CD4-positive, alpha-beta memory T cell (primary cell): ENCODE measurements at regions not wholly inside any gene's neighbourhood (a gene's known extent, or its start where the extent isn't known, plus 50 kb on each side); places are given as distances from the start of the nearest gene placed in this dataset.

Experiments
- CTCF ChIA-PET: fragments of 350-600 bp; sonication (Branson Sonifier 250); formaldehyde crosslinking; loops from one replicate; lab custom pipeline; 2021; ENCODE audit warnings: inconsistent platforms; ENCODE audit not compliant: partially characterized antibody; lab: Charles Lee
- POLR2A ChIA-PET: fragments of 350-600 bp; sonication (Branson Sonifier 250); formaldehyde crosslinking; loops from one replicate; lab custom pipeline; 2021; ENCODE audit not compliant: partially characterized antibody; lab: Charles Lee
- DNase-seq, 5 donors: peaks; one replicate each; pipeline versions ENCODE4 v3.0.0 to v3.0.0-alpha.2; 2020 to 2022; ENCODE audit warnings: mixed read lengths in 1 of 5
- H3K27ac ChIP-seq: one replicate; pipeline ENCODE4 v1.7.0; 2013; ENCODE audit warnings: low read depth, low read length
- H3K27me3 ChIP-seq: 2 replicates; pipeline ENCODE4 v1.7.0; 2013; ENCODE audit warnings: mild to moderate bottlenecking, low read length, moderate library complexity; ENCODE audit not compliant: insufficient read depth
- H3K36me3 ChIP-seq: 2 replicates; pipeline ENCODE4 v1.7.0; 2013; ENCODE audit warnings: mild to moderate bottlenecking, low read length, moderate library complexity; ENCODE audit not compliant: insufficient read depth
- H3K4me1 ChIP-seq: 2 replicates; pipeline ENCODE4 v1.7.0; 2013; ENCODE audit warnings: mild to moderate bottlenecking, low read length, moderate library complexity; ENCODE audit not compliant: insufficient read depth
- H3K4me3 ChIP-seq, 2 donors: one replicate each; pipeline ENCODE4 v1.7.0; 2013; ENCODE audit warnings: low read length in 2 of 2, mild to moderate bottlenecking in 1 of 2
- H3K9me3 ChIP-seq, 2 donors: one replicate each; pipeline ENCODE4 v1.7.0; 2013; ENCODE audit warnings: low read length in 2 of 2, control low read depth in 1 of 2; ENCODE audit not compliant: control insufficient read depth in 1 of 2
- H3K27ac Mint-ChIP-seq, 7 donors: one replicate each; pipeline ENCODE4 v1.8.0; 2020 to 2021; ENCODE audit warnings: mixed read lengths in 7 of 7, mild to moderate bottlenecking in 6 of 7, inconsistent platforms in 3 of 7, moderate library complexity in 3 of 7
- H3K27me3 Mint-ChIP-seq, 2 donors: one replicate each; pipeline ENCODE4 v1.8.0; 2020 to 2021; ENCODE audit warnings: mixed read lengths in 2 of 2
- H3K36me3 Mint-ChIP-seq, 2 donors: one replicate each; pipeline ENCODE4 v1.8.0; 2020 to 2021; ENCODE audit warnings: mixed read lengths in 2 of 2, inconsistent platforms in 1 of 2, mild to moderate bottlenecking in 1 of 2
- H3K4me1 Mint-ChIP-seq, 4 donors: one replicate each; pipeline ENCODE4 v1.8.0; 2020 to 2021; ENCODE audit warnings: mixed read lengths in 4 of 4, mild to moderate bottlenecking in 1 of 4
- H3K4me3 Mint-ChIP-seq, 8 donors: one replicate each; pipeline ENCODE4 v1.8.0; 2020 to 2021; ENCODE audit warnings: mixed read lengths in 8 of 8, mild to moderate bottlenecking in 7 of 8, moderate library complexity in 6 of 8, inconsistent platforms in 3 of 8
- H3K9me3 Mint-ChIP-seq, 8 donors: one replicate each; pipeline ENCODE4 v1.8.0; 2020 to 2021; ENCODE audit warnings: mixed read lengths in 8 of 8, mild to moderate bottlenecking in 5 of 8, inconsistent platforms in 3 of 8, moderate library complexity in 1 of 8
- intact Hi-C: fragments of 100-400 bp; cut with micrococcal nuclease; formaldehyde crosslinking; loops from one replicate; pipeline ENCODE4 v1.15.1; 2023

GRCh38 chr4:166259081-166259480 is 386.0 kb downstream of the TLL1 start:
- H3K4me1 Mint-ChIP-seq: no peaks in the 10 kb centered on the region
- POLR2A ChIA-PET: no interaction called here
- no peaks in the 10 kb centered on the region for H3K4me1 ChIP-seq
- H3K27me3 ChIP-seq: no peaks in the 10 kb centered on the region
- no peak overlapping the region for H3K4me3 ChIP-seq
- no peaks in the 10 kb centered on the region for H3K36me3 ChIP-seq
- no peak for DNase-seq
- no peaks in the 10 kb centered on the region for H3K9me3 ChIP-seq
- CTCF ChIA-PET: no interaction called here
- no peak overlapping the region for H3K4me3 Mint-ChIP-seq
- no peak overlapping the region for H3K27ac ChIP-seq
- H3K27me3 Mint-ChIP-seq: no peaks in the 10 kb centered on the region
- H3K27ac Mint-ChIP-seq: no peak overlapping the region
- H3K36me3 Mint-ChIP-seq: no peaks in the 10 kb centered on the region
- intact Hi-C loops: no loop called here
- H3K9me3 Mint-ChIP-seq: peaks cover 0 to 4% (median 0%) of the 10 kb centered on the region in 8 donors

- Histone ChIP-seq H3K4me1 (no peaks in the 10 kb centered on the region), H3K27me3 (no peaks in the 10 kb centered on the region), H3K4me3 (no peak overlapping the region), H3K36me3 (no peaks in the 10 kb centered on the region), H3K27ac (no peak overlapping the region), H3K9me3 (no peaks in the 10 kb centered on the region)
- intact Hi-C loops: no loop called here
- CTCF ChIA-PET: no interaction called here
- no peak overlapping the region for H3K4me3 Mint-ChIP-seq
- H3K27me3 Mint-ChIP-seq: no peaks in the 10 kb centered on the region
- H3K4me1 Mint-ChIP-seq: no peaks in the 10 kb centered on the region
- peaks cover 0 to 14% (median 5%) of the 10 kb centered on the region in 8 donors for H3K9me3 Mint-ChIP-seq
- H3K36me3 Mint-ChIP-seq: no peaks in the 10 kb centered on the region
- no peak for DNase-seq
- H3K27ac Mint-ChIP-seq: no peak overlapping the region
- POLR2A ChIA-PET: no interaction called here
Measured at GRCh38 chr4:166274136-166274761, 401.2 kb downstream of the TLL1 start.

GRCh38 chr4:166274775-166275174 is 401.7 kb downstream of the TLL1 start:
- no peaks in the 10 kb centered on the region for H3K36me3 Mint-ChIP-seq

GRCh38 chr4:166277401-166277800 is 404.4 kb downstream of the TLL1 start:
- Mint-ChIP-seq H3K36me3 (no peaks in the 10 kb centered on the region), H3K4me3 (no peak overlapping the region), H3K4me1 (no peaks in the 10 kb centered on the region), H3K9me3 (peaks cover 0 to 8% (median 5%) of the 10 kb centered on the region in 8 donors), H3K27ac (no peak overlapping the region), H3K27me3 (no peaks in the 10 kb centered on the region)
- DNase-seq: no peak
- H3K27ac ChIP-seq: no peak overlapping the region
- ChIA-PET CTCF (interaction anchor here (0.7 kb wide), 1 partner anchor 742 kb away, joined by 3 read pairs; no protein-coding TSS in a partner anchor), POLR2A (no interaction called here)
- no peaks in the 10 kb centered on the region for H3K4me1 ChIP-seq
- no peaks in the 10 kb centered on the region for H3K9me3 ChIP-seq
- intact Hi-C loops: no loop called here
- no peaks in the 10 kb centered on the region for H3K27me3 ChIP-seq
- H3K36me3 ChIP-seq: no peaks in the 10 kb centered on the region
- H3K4me3 ChIP-seq: no peak overlapping the region

More at GRCh38 chr4:166274775-166275174, 401.7 kb downstream of the TLL1 start:
- Mint-ChIP-seq H3K4me1 (no peaks in the 10 kb centered on the region), H3K9me3 (peaks cover 0 to 11% (median 5%) of the 10 kb centered on the region in 8 donors), H3K27ac (no peak overlapping the region), H3K27me3 (no peaks in the 10 kb centered on the region), H3K4me3 (no peak overlapping the region)
- intact Hi-C loops: no loop called here
- DNase-seq: no peak
- Histone ChIP-seq H3K36me3 (no peaks in the 10 kb centered on the region), H3K9me3 (no peaks in the 10 kb centered on the region), H3K4me3 (no peak overlapping the region), H3K27ac (no peak overlapping the region), H3K4me1 (no peaks in the 10 kb centered on the region), H3K27me3 (no peaks in the 10 kb centered on the region)
- POLR2A ChIA-PET: no interaction called here
- CTCF ChIA-PET: no interaction called here

GRCh38 chr4:166277853-166278252 is 404.8 kb downstream of the TLL1 start:
- intact Hi-C loops: no loop called here
- Histone ChIP-seq H3K27ac (no peak overlapping the region), H3K9me3 (no peaks in the 10 kb centered on the region), H3K4me3 (no peak overlapping the region), H3K27me3 (no peaks in the 10 kb centered on the region), H3K4me1 (no peaks in the 10 kb centered on the region), H3K36me3 (no peaks in the 10 kb centered on the region)
- Mint-ChIP-seq H3K27me3 (no peaks in the 10 kb centered on the region), H3K27ac (no peak overlapping the region), H3K9me3 (peaks cover 0 to 8% (median 5%) of the 10 kb centered on the region in 8 donors), H3K4me1 (no peaks in the 10 kb centered on the region), H3K36me3 (no peaks in the 10 kb centered on the region), H3K4me3 (no peak overlapping the region)
- no peak for DNase-seq
- ChIA-PET CTCF (interaction anchor here (0.7 kb wide), 1 partner anchor 741 kb away, joined by 3 read pairs; no protein-coding TSS in a partner anchor), POLR2A (no interaction called here)

GRCh38 chr4:166279261-166279660 is 406.2 kb downstream of the TLL1 start:
- H3K4me1 Mint-ChIP-seq: no peaks in the 10 kb centered on the region
- H3K36me3 Mint-ChIP-seq: no peaks in the 10 kb centered on the region
- CTCF ChIA-PET: no interaction called here
- intact Hi-C loops: no loop called here
- no peak overlapping the region for H3K4me3 Mint-ChIP-seq
- no peaks in the 10 kb centered on the region for H3K9me3 ChIP-seq
- DNase-seq: no peak
- no peaks in the 10 kb centered on the region for H3K27me3 Mint-ChIP-seq
- no peaks in the 10 kb centered on the region for H3K27me3 ChIP-seq
- no peak overlapping the region for H3K27ac ChIP-seq
- peaks cover 0 to 8% (median 3%) of the 10 kb centered on the region in 8 donors for H3K9me3 Mint-ChIP-seq
- no peaks in the 10 kb centered on the region for H3K4me1 ChIP-seq
- no peaks in the 10 kb centered on the region for H3K36me3 ChIP-seq
- POLR2A ChIA-PET: no interaction called here
- no peak overlapping the region for H3K27ac Mint-ChIP-seq
- no peak overlapping the region for H3K4me3 ChIP-seq

- CTCF ChIA-PET: no interaction called here
- H3K36me3 Mint-ChIP-seq: no peaks in the 10 kb centered on the region
- no peak overlapping the region for H3K27ac Mint-ChIP-seq
- no peaks in the 10 kb centered on the region for H3K27me3 Mint-ChIP-seq
- no peak for DNase-seq
- Histone ChIP-seq H3K27ac (no peak overlapping the region), H3K4me3 (no peak overlapping the region), H3K9me3 (no peaks in the 10 kb centered on the region), H3K27me3 (no peaks in the 10 kb centered on the region), H3K36me3 (no peaks in the 10 kb centered on the region), H3K4me1 (no peaks in the 10 kb centered on the region)
- intact Hi-C loops: no loop called here
- no peaks in the 10 kb centered on the region for H3K4me1 Mint-ChIP-seq
- POLR2A ChIA-PET: no interaction called here
- no peak overlapping the region for H3K4me3 Mint-ChIP-seq
- H3K9me3 Mint-ChIP-seq: peaks cover 0 to 8% (median 0%) of the 10 kb centered on the region in 8 donors
Measured at GRCh38 chr4:166280642-166281041, 407.6 kb downstream of the TLL1 start.
